Immature natural killer cell (primary cell): ENCODE measurements at regions not wholly inside any gene's neighbourhood (a gene's known extent, or its start where the extent isn't known, plus 50 kb on each side); places are given as distances from the start of the nearest gene placed in this dataset.
"Not testable (repeated sequence)": the region's sequence is repeated elsewhere in the genome, so short reads cannot be mapped to it uniquely, and the experiment has no call there.

ENCODE experiments used
- DNase-seq, 3 donors: peaks; one replicate each; pipeline ENCODE4 v3.0.0; 2022; ENCODE audit warnings: mixed read lengths in 1 of 3
- H3K27ac Mint-ChIP-seq, 6 donors: one replicate each; pipeline ENCODE4 v1.8.0; 2020; ENCODE audit warnings: mixed read lengths in 6 of 6, mild to moderate bottlenecking in 5 of 6, inconsistent platforms in 4 of 6, moderate library complexity in 3 of 6
- H3K27me3 Mint-ChIP-seq, 3 donors: one replicate each; pipeline ENCODE4 v1.8.0; 2020 to 2021; ENCODE audit warnings: low read depth in 3 of 3, mild to moderate bottlenecking in 3 of 3, mixed read lengths in 3 of 3, moderate library complexity in 3 of 3, inconsistent platforms in 1 of 3
- H3K36me3 Mint-ChIP-seq, 3 donors: one replicate each; pipeline ENCODE4 v1.8.0; 2020; ENCODE audit warnings: mixed read lengths in 3 of 3, inconsistent platforms in 2 of 3, mild to moderate bottlenecking in 2 of 3
- H3K4me1 Mint-ChIP-seq, 2 donors: one replicate each; pipeline ENCODE4 v1.8.0; 2020; ENCODE audit warnings: inconsistent platforms in 2 of 2, mild to moderate bottlenecking in 2 of 2, mixed read lengths in 2 of 2, moderate library complexity in 1 of 2
- H3K4me3 Mint-ChIP-seq, 5 donors: one replicate each; pipeline ENCODE4 v1.8.0; 2020; ENCODE audit warnings: mild to moderate bottlenecking in 5 of 5, mixed read lengths in 5 of 5, inconsistent platforms in 3 of 5, moderate library complexity in 3 of 5
- H3K9me3 Mint-ChIP-seq, 6 donors: one replicate each; pipeline ENCODE4 v1.8.0; 2020; ENCODE audit warnings: mild to moderate bottlenecking in 6 of 6, mixed read lengths in 6 of 6, inconsistent platforms in 4 of 6, moderate library complexity in 3 of 6

GRCh38 chrY:19011605-19012090, 238.1 kb upstream of the HSFY2 start:
- Mint-ChIP-seq H3K36me3 (peaks cover 0 to 13% (median 0%) of the 10 kb centered on the region in 3 donors), H3K4me1 (no peaks in the 10 kb centered on the region), H3K9me3 (peaks cover 0 to 3% (median 0%) of the 10 kb centered on the region in 6 donors), H3K4me3 (no peak overlapping the region), H3K27me3 (no peaks in the 10 kb centered on the region), H3K27ac (no peak overlapping the region)
- no peak for DNase-seq

GRCh38 chrY:19006234-19006633, 232.7 kb upstream of the HSFY2 start:
- DNase-seq, result no peak
- Mint-ChIP-seq H3K4me3 (no peak overlapping the region), H3K4me1 (no peaks in the 10 kb centered on the region), H3K27ac (no peak overlapping the region), H3K27me3 (no peaks in the 10 kb centered on the region), H3K9me3 (peaks cover 0 to 3% (median 0%) of the 10 kb centered on the region in 6 donors), H3K36me3 (peaks cover 0 to 6% (median 0%) of the 10 kb centered on the region in 3 donors)

GRCh38 chrY:19005579-19005978, 232.0 kb upstream of the HSFY2 start:
- no peaks in the 10 kb centered on the region for H3K27me3 Mint-ChIP-seq
- no peak overlapping the region for H3K4me3 Mint-ChIP-seq
- H3K9me3 Mint-ChIP-seq, result peaks cover 0 to 3% (median 0%) of the 10 kb centered on the region in 6 donors
- no peak for DNase-seq
- no peak overlapping the region for H3K27ac Mint-ChIP-seq
- H3K4me1 Mint-ChIP-seq, result no peaks in the 10 kb centered on the region
- peaks cover 0 to 6% (median 0%) of the 10 kb centered on the region in 3 donors for H3K36me3 Mint-ChIP-seq

GRCh38 chrY:18997635-18998240, 224.2 kb upstream of the HSFY2 start:
- no peak overlapping the region for H3K4me3 Mint-ChIP-seq
- no peak for DNase-seq
- no peak overlapping the region for H3K27ac Mint-ChIP-seq
- H3K4me1 Mint-ChIP-seq, result no peaks in the 10 kb centered on the region
- no peaks in the 10 kb centered on the region for H3K27me3 Mint-ChIP-seq
- no peaks in the 10 kb centered on the region for H3K9me3 Mint-ChIP-seq
- H3K36me3 Mint-ChIP-seq, result no peaks in the 10 kb centered on the region

- no peaks in the 10 kb centered on the region for H3K4me1 Mint-ChIP-seq
- H3K9me3 Mint-ChIP-seq, result no peaks in the 10 kb centered on the region
- H3K27ac Mint-ChIP-seq, result no peak overlapping the region
- DNase-seq, result no peak
- no peaks in the 10 kb centered on the region for H3K27me3 Mint-ChIP-seq
- H3K36me3 Mint-ChIP-seq, result peaks cover 0 to 4% (median 0%) of the 10 kb centered on the region in 3 donors
- no peak overlapping the region for H3K4me3 Mint-ChIP-seq
Measured at GRCh38 chrY:18993480-18993879, 219.9 kb upstream of the HSFY2 start.

GRCh38 chrY:18992684-18993083, 219.1 kb upstream of the HSFY2 start:
- not testable (repeated sequence) for H3K27me3 Mint-ChIP-seq, H3K27ac Mint-ChIP-seq, DNase-seq, H3K9me3 Mint-ChIP-seq, H3K4me3 Mint-ChIP-seq, H3K36me3 Mint-ChIP-seq, H3K4me1 Mint-ChIP-seq

- H3K9me3 Mint-ChIP-seq, result no peaks in the 10 kb centered on the region
- peaks cover 0 to 4% (median 0%) of the 10 kb centered on the region in 3 donors for H3K36me3 Mint-ChIP-seq
- no peak for DNase-seq
- H3K4me3 Mint-ChIP-seq, result no peak overlapping the region
- H3K27me3 Mint-ChIP-seq, result no peaks in the 10 kb centered on the region
- H3K4me1 Mint-ChIP-seq, result no peaks in the 10 kb centered on the region
- no peak overlapping the region for H3K27ac Mint-ChIP-seq
Measured at GRCh38 chrY:18989356-18989755, 215.8 kb upstream of the HSFY2 start.

- H3K36me3 Mint-ChIP-seq, result no peaks in the 10 kb centered on the region
Measured at GRCh38 chrY:18966001-18966400, 192.5 kb upstream of the HSFY2 start.

GRCh38 chrY:18958846-18959245, 185.3 kb upstream of the HSFY2 start:
- Mint-ChIP-seq H3K4me1 (no peaks in the 10 kb centered on the region), H3K27me3 (no peaks in the 10 kb centered on the region), H3K27ac (no peak overlapping the region), H3K9me3 (peaks cover 0 to 25% (median 0%) of the 10 kb centered on the region in 6 donors), H3K36me3 (peaks cover 0 to 3% (median 0%) of the 10 kb centered on the region in 3 donors), H3K4me3 (no peak overlapping the region)
- no peak for DNase-seq

More at GRCh38 chrY:18966001-18966400, 192.5 kb upstream of the HSFY2 start:
- Mint-ChIP-seq H3K27me3 (no peaks in the 10 kb centered on the region), H3K4me3 (no peak overlapping the region), H3K9me3 (peaks cover 0 to 4% (median 0%) of the 10 kb centered on the region in 6 donors), H3K27ac (no peak overlapping the region), H3K4me1 (no peaks in the 10 kb centered on the region)
- no peak for DNase-seq

GRCh38 chrY:18951657-18952435, 178.3 kb upstream of the HSFY2 start:
- DNase-seq, result no peak
- Mint-ChIP-seq H3K27me3 (no peaks in the 10 kb centered on the region), H3K27ac (no peak overlapping the region), H3K36me3 (peaks cover 0 to 3% (median 0%) of the 10 kb centered on the region in 3 donors), H3K4me3 (no peak overlapping the region), H3K9me3 (peaks cover 0 to 24% (median 0%) of the 10 kb centered on the region in 6 donors), H3K4me1 (no peaks in the 10 kb centered on the region)

GRCh38 chrY:18951019-18951418, 177.5 kb upstream of the HSFY2 start:
- no peak for DNase-seq
- H3K36me3 Mint-ChIP-seq, result peaks cover 0 to 5% (median 0%) of the 10 kb centered on the region in 3 donors
- no peak overlapping the region for H3K4me3 Mint-ChIP-seq
- no peaks in the 10 kb centered on the region for H3K4me1 Mint-ChIP-seq
- H3K27me3 Mint-ChIP-seq, result no peaks in the 10 kb centered on the region
- H3K9me3 Mint-ChIP-seq, result peaks cover 0 to 32% (median 0%) of the 10 kb centered on the region in 6 donors
- H3K27ac Mint-ChIP-seq, result no peak overlapping the region

- Mint-ChIP-seq H3K27me3 (peaks cover 0 to 2% (median 0%) of the 10 kb centered on the region in 3 donors), H3K27ac (no peak overlapping the region), H3K36me3 (peaks cover 0 to 4% (median 0%) of the 10 kb centered on the region in 3 donors), H3K4me1 (no peaks in the 10 kb centered on the region), H3K4me3 (no peak overlapping the region), H3K9me3 (peaks cover 0 to 1% (median 0%) of the 10 kb centered on the region in 6 donors)
- no peak for DNase-seq
Measured at GRCh38 chrY:18936831-18937230, 163.3 kb upstream of the HSFY2 start.

- no peak overlapping the region for H3K27ac Mint-ChIP-seq
- H3K4me1 Mint-ChIP-seq, result no peaks in the 10 kb centered on the region
- peaks cover 0 to 1% (median 0%) of the 10 kb centered on the region in 3 donors for H3K27me3 Mint-ChIP-seq
- DNase-seq, result no peak
- peaks cover 0 to 4% (median 0%) of the 10 kb centered on the region in 3 donors for H3K36me3 Mint-ChIP-seq
- no peak overlapping the region for H3K4me3 Mint-ChIP-seq
- H3K9me3 Mint-ChIP-seq, result peaks cover 0 to 2% (median 0%) of the 10 kb centered on the region in 6 donors
Measured at GRCh38 chrY:18919256-18919655, 145.7 kb upstream of the HSFY2 start.

- DNase-seq, result no peak
- Mint-ChIP-seq H3K9me3 (no peaks in the 10 kb centered on the region), H3K36me3 (peaks cover 0 to 4% (median 0%) of the 10 kb centered on the region in 3 donors), H3K27me3 (no peaks in the 10 kb centered on the region), H3K4me3 (no peak overlapping the region), H3K27ac (no peak overlapping the region), H3K4me1 (no peaks in the 10 kb centered on the region)
Measured at GRCh38 chrY:18912846-18913245, 139.3 kb upstream of the HSFY2 start.
